Neuronal stem cell (in vitro differentiated cells): ENCODE measurements at regions not wholly inside any gene's neighbourhood (a gene's known extent, or its start where the extent isn't known, plus 50 kb on each side); places are given as distances from the start of the nearest gene placed in this dataset. TPM values are rescaled to one million over a fixed set of nuclear protein-coding genes. Genes with fewer than 3 reads are reported as not detected.

Source experiments
- DNase-seq: peaks from one replicate; pipeline ENCODE4 v3.0.0-alpha.2; 2013; ENCODE audit warnings: low spot score
- H2AFZ ChIP-seq: one replicate; pipeline ENCODE4 v1.6.1; 2013; ENCODE audit warnings: mild to moderate bottlenecking, low read length, inconsistent platforms
- H2AK5ac ChIP-seq: 2 replicates; pipeline ENCODE4 v1.6.1; 2013; ENCODE audit warnings: low read depth, mild to moderate bottlenecking, inconsistent platforms, low read length, moderate library complexity, mixed read lengths
- H2BK120ac ChIP-seq: 2 replicates; pipeline ENCODE4 v1.6.1; 2013; ENCODE audit warnings: low read depth, mild to moderate bottlenecking, inconsistent platforms, low read length, moderate library complexity, mixed read lengths
- H2BK12ac ChIP-seq: one replicate; pipeline ENCODE4 v1.6.1; 2013; ENCODE audit warnings: low read length, inconsistent platforms
- H2BK15ac ChIP-seq: 2 replicates; pipeline ENCODE4 v1.6.1; 2013; ENCODE audit warnings: mild to moderate bottlenecking, low read length, inconsistent platforms, mixed read lengths
- H2BK5ac ChIP-seq: one replicate; pipeline ENCODE4 v1.6.1; 2013; ENCODE audit warnings: inconsistent platforms, mild to moderate bottlenecking, low read length, moderate library complexity
- H3K14ac ChIP-seq: one replicate; pipeline ENCODE4 v1.6.1; 2013; ENCODE audit warnings: low read length, inconsistent platforms
- H3K18ac ChIP-seq: 2 replicates; pipeline ENCODE4 v1.6.1; 2013; ENCODE audit warnings: low read length, inconsistent platforms
- H3K23ac ChIP-seq: 2 replicates; pipeline ENCODE4 v1.6.1; 2013; ENCODE audit warnings: low read depth, mild to moderate bottlenecking, mixed read lengths, low read length, inconsistent platforms; ENCODE audit not compliant: poor library complexity
- H3K27ac ChIP-seq: replicated peaks from 3 replicates; pipeline ENCODE4 v1.5.1; 2013; ENCODE audit warnings: low read length, inconsistent platforms
- H3K27me3 ChIP-seq, 3 experiments: 2 replicates each; pipeline ENCODE4 v1.6.1; 2013; ENCODE audit warnings: low read length in 3 of 3, mild to moderate bottlenecking in 2 of 3, inconsistent platforms in 1 of 3, low read depth in 1 of 3, mixed read lengths in 1 of 3, moderate library complexity in 1 of 3; ENCODE audit not compliant: control insufficient read depth in 3 of 3, insufficient read depth in 3 of 3
- H3K36me3 ChIP-seq, 2 donors: replicated peaks in 1 of 2; 2 replicates each; pipeline ENCODE4 v1.6.1; 2013; ENCODE audit warnings: low read length in 2 of 2; ENCODE audit not compliant: control insufficient read depth in 2 of 2, insufficient read depth in 2 of 2
- H3K4ac ChIP-seq: 2 replicates; pipeline ENCODE4 v1.6.1; 2013; ENCODE audit warnings: inconsistent platforms, mild to moderate bottlenecking, low read length, moderate library complexity
- H3K4me1 ChIP-seq, 2 donors: 1 replicate in 1 of 2; 2 replicates in 1 of 2; pipeline ENCODE4 v1.6.1; 2013; ENCODE audit warnings: low read length in 2 of 2, low read depth in 1 of 2; ENCODE audit not compliant: control insufficient read depth in 2 of 2, insufficient read depth in 1 of 2
- H3K4me2 ChIP-seq: one replicate; pipeline ENCODE4 v1.6.1; 2013; ENCODE audit warnings: mild to moderate bottlenecking, low read length, inconsistent platforms; ENCODE audit not compliant: insufficient read depth, poor library complexity, severe bottlenecking
- H3K4me3 ChIP-seq, 2 donors: 2 replicates each; pipeline ENCODE4 v1.5.1; 2013; ENCODE audit warnings: low read length in 2 of 2, mild to moderate bottlenecking in 2 of 2, inconsistent platforms in 1 of 2, moderate library complexity in 1 of 2
- H3K79me1 ChIP-seq: one replicate; pipeline ENCODE4 v1.6.1; 2013; ENCODE audit warnings: low read depth, mild to moderate bottlenecking, inconsistent platforms, low read length, moderate library complexity
- H3K9ac ChIP-seq: one replicate; pipeline ENCODE4 v1.6.1; 2013; ENCODE audit warnings: mild to moderate bottlenecking, low read depth, low read length, inconsistent platforms; ENCODE audit not compliant: poor library complexity
- H3K9me3 ChIP-seq, 2 donors: replicated peaks in 1 of 2; 2 replicates each; pipeline versions ENCODE3 to v1.6.1; 2013; ENCODE audit warnings: low read length in 2 of 2, mild to moderate bottlenecking in 2 of 2, inconsistent platforms in 1 of 2, low read depth in 1 of 2, mixed read lengths in 1 of 2, moderate library complexity in 1 of 2; ENCODE audit not compliant: control insufficient read depth in 2 of 2, insufficient read depth in 1 of 2
- H4K8ac ChIP-seq: one replicate; pipeline ENCODE4 v1.6.1; 2013; ENCODE audit warnings: low read depth, mild to moderate bottlenecking, inconsistent platforms, low read length, moderate library complexity
- H4K91ac ChIP-seq: one replicate; pipeline ENCODE4 v1.6.1; 2013; ENCODE audit warnings: low read length, low read depth, mild to moderate bottlenecking, inconsistent platforms; ENCODE audit not compliant: poor library complexity
- WGBS, 2 donors: extraction: QIAGEN DNeasy Blood & Tissue Kit; methylation state at CpG; one replicate each; pipeline ENCODE4 v1.1.7; 2013; ENCODE audit warnings: missing lambda C conversion rate in 2 of 2, mixed read lengths in 1 of 2; ENCODE audit not compliant: insufficient read length in 2 of 2, insufficient replicate concordance in 1 of 2; ENCODE audit errors: extremely low coverage in 2 of 2; 5-methylcytosine and 5-hydroxymethylcytosine counted together
- small RNA-seq: library from polyadenylated mRNA; stranded (forward); fragments of <200 nt; extraction: miRNeasy Mini kit (QIAGEN cat#:217004); gene quantifications from one replicate; pipeline ENCODE3, GENCODE V24; 2013; ENCODE audit not compliant: insufficient read depth

- no peaks in the 10 kb centered on the region for H3K79me1 ChIP-seq
- peaks cover 0 to 4% (median 0%) of the 10 kb centered on the region in 3 experiments for H3K27me3 ChIP-seq
- H3K36me3 ChIP-seq, result no peaks in the 10 kb centered on the region
- H2BK12ac ChIP-seq, result no peak overlapping the region
- no peak for DNase-seq
- no CpG with 5 or more reads among the region's 4 CpGs for WGBS, 2 donors
- no peak overlapping the region for H3K14ac ChIP-seq
- H3K4me3 ChIP-seq, result no peak overlapping the region
- no peak overlapping the region for H2AFZ ChIP-seq
- no peak overlapping the region for H3K23ac ChIP-seq
- H4K91ac ChIP-seq, result no peak overlapping the region
- H2BK15ac ChIP-seq, result no peak overlapping the region
- H4K8ac ChIP-seq, result no peak overlapping the region
- H2BK5ac ChIP-seq, result no peak overlapping the region
- H2BK120ac ChIP-seq, result no peak overlapping the region
- no peak overlapping the region for H3K27ac ChIP-seq
- peaks cover 0 to 21% of the 10 kb centered on the region in 2 donors for H3K9me3 ChIP-seq
- H3K4ac ChIP-seq, result no peak overlapping the region
- no peak overlapping the region for H2AK5ac ChIP-seq
- no peak overlapping the region for H3K18ac ChIP-seq
- no peaks in the 10 kb centered on the region for H3K4me1 ChIP-seq
- no peak overlapping the region for H3K4me2 ChIP-seq
- no peak overlapping the region for H3K9ac ChIP-seq
Measured at GRCh38 chr14:104527857-104528459, 51.6 kb upstream of the C14orf180 start.

- peaks cover 0 to 21% of the 10 kb centered on the region in 2 donors for H3K9me3 ChIP-seq
- H4K8ac ChIP-seq, result no peak overlapping the region
- no peak for DNase-seq
- H4K91ac ChIP-seq, result no peak overlapping the region
- no peak overlapping the region for H3K9ac ChIP-seq
- H2BK15ac ChIP-seq, result no peak overlapping the region
- H3K4me1 ChIP-seq, result no peaks in the 10 kb centered on the region
- H2BK5ac ChIP-seq, result no peak overlapping the region
- no peak overlapping the region for H3K4me3 ChIP-seq
- no peak overlapping the region for H3K27ac ChIP-seq
- H3K79me1 ChIP-seq, result no peaks in the 10 kb centered on the region
- H2BK12ac ChIP-seq, result no peak overlapping the region
- no peak overlapping the region for H3K4ac ChIP-seq
- no peak overlapping the region for H3K14ac ChIP-seq
- no peak overlapping the region for H3K4me2 ChIP-seq
- no peak overlapping the region for H3K23ac ChIP-seq
- H3K27me3 ChIP-seq, result peaks cover 0 to 4% (median 0%) of the 10 kb centered on the region in 3 experiments
- H2AK5ac ChIP-seq, result no peak overlapping the region
- WGBS, 2 donors, result no CpG with 5 or more reads among the region's 7 CpGs
- no peaks in the 10 kb centered on the region for H3K36me3 ChIP-seq
- H3K18ac ChIP-seq, result no peak overlapping the region
- H2AFZ ChIP-seq, result no peak overlapping the region
- H2BK120ac ChIP-seq, result no peak overlapping the region
Measured at GRCh38 chr14:104528496-104528895, 51.1 kb upstream of the C14orf180 start.

Small RNA genes in the stretch of these regions (small RNA-seq; reads per million reads assigned to genes)
- gene RNU6-684P, result not detected
